ENCODE measurements at regions not wholly inside any gene's neighbourhood (a gene's known extent, or its start where the extent isn't known, plus 50 kb on each side); places are given as distances from the start of the nearest gene placed in this dataset.

DNA sequence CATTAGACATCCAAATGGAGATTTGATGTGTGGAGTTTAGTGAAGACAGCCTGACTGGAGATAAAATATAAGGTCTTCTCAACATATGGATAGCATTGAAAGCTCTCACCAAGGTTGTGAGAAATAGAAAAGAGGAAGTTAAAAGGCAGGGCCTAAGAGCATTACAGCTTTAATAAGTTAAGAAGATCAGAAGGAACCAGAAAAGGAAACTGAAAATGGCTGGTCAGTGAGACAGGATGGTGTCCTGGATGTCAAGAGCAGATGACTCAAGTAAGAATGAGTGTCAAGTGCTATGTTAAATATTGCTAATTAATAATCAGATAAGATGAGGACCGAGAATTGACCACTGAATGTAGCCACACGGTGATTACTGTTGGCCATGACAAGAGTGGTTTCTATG, 642.9 kb downstream of the STPG2 start:
- DNase-seq (ENCODE audit: insufficient read length, low spot score) (no peak), FAIRE-seq (no peak)
- TF ChIP-seq CTCF (IDR thresholded peaks at IDR 0.05; ENCODE audit: insufficient read depth, missing control alignments): no peak

DNA sequence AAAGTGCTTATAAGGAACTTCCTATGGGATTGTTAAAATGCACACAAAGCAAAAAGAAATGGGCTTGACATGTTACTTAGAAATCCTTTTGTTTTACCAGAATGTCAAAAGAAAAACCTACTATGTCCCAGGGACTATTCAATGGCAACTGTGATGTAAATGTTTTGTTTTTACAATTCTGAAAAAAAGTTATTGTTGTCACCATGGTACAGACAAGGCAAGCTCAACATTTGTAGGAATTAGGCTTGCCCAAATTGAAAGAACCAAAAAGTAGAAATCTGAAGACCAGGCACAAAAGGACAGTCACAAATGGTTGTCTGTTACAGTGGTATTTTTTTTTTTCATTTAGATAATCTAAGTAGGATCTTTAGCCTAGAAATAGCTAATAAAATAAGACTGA, 638.6 kb downstream of the STPG2 start:
- TF ChIP-seq CTCF (IDR thresholded peaks at IDR 0.05; ENCODE audit: insufficient read depth, missing control alignments): no peak
- DNase-seq (ENCODE audit: insufficient read length, low spot score) (no peak), FAIRE-seq (no peak)

DNA sequence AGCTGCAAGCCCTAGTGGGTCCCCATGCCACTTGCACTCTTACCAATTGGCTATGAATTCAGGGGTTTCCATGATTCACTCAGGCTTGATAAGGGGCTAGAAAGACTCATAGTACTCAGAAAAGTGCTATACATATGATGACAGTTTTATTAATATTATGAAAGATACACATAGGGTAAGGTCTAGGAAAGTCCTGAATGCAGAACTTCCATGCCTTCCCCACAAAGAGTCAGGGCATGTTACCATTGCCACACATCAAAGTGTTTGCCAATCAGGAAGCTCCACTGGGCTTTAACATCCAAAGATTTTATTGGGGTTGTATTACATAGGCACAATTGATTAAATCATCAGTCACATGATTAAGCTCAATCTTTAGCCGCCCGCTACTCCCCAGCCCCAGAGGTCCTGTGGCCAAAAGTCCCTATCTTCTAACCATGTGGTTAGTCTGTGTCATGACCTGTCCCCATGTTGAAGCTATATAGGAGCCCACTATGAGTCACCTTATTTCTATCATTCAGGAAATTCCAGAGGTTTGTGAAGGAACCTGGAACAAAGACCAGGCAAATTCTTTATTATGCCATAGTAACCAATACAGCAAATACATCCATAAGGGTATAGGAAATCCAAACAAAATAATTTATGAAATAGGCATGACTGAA, 635.6 kb downstream of the STPG2 start:
- no peak for TF ChIP-seq CTCF (IDR thresholded peaks at IDR 0.05; ENCODE audit: insufficient read depth, missing control alignments)
- DNase-seq (ENCODE audit: insufficient read length, low spot score): no peak
- FAIRE-seq: no peak
